ENCODE measurements at regions not wholly inside any gene's neighbourhood (a gene's known extent, or its start where the extent isn't known, plus 50 kb on each side); places are given as distances from the start of the nearest gene placed in this dataset.
"Not testable (repeated sequence)": the region's sequence is repeated elsewhere in the genome, so short reads cannot be mapped to it uniquely, and the experiment has no call there.

- no peak for DNase-seq (ENCODE audit: low spot score)
Observed at GRCh38 chr4:147102596-147102995, 156.9 kb upstream of the TTC29 start.

DNA sequence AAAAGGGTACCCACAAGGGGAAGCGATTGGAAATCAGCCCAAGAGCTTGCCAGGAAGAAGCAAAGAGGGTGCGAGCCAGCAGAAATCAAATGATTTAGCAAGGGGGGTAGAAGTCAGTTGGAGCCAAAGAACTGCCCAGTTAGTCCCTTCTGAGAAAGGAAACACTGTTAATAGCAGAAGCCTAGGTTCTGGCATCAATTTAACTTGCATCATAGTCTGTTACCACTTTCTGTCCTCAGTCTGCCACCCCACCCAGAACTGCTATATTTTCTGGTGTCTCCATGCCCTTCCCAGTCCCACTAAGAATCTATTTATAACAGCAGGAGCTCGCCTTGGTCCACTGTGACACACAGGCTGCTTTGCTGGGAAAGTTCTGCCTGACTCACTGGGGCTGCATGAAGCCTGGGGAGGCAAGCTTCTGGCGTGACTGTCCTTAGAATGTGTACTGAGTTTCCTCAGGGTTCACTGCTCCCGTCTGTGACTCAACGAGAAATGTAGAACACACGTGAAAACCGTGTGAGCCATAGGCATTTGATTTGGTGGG is 157.8 kb upstream of the TTC29 start:
- DNase-seq (ENCODE audit: low spot score), result no peak

DNA sequence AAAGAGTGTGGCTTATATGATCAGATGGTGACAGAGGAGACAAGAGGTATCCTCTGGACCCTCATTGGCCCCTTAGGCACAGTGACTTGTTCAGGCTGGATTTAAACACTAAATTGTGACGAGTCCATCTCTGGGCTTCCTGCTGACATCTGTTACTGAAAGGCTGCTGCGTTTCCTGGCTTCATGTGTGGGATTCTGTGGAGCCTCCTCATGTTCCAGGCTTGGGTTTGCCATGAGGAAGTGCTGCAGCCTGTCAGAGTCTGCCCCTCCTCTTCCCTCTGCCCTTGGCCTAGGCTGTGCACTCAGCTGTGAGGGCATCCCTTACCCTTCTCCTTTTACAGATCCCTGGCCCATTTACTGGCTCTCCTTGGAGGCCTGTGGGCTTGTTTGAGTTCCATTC is 159.1 kb upstream of the TTC29 start:
- DNase-seq (ENCODE audit: low spot score), result no peak

DNA sequence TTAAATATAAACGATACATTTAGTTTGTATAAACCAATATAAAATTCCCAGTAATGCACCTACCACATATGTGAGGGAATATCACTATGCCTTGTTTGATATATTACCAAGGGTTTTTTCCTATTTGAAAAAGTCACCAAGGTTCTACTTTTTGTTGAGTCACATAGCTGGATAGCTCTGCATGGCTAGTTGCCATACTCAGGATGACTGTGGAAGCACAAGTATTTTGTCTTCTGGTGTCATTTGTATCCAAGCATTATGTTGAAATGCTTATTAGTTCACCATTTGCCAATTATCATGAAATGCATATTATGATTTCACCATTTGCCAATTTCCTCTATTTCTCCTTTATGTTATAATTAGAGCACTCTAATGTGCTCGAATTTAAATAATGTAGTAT is 162.7 kb upstream of the TTC29 start:
- DNase-seq (ENCODE audit: low spot score), result no peak

- DNase-seq (ENCODE audit: low spot score), result no peak
Observed at GRCh38 chr4:147109800-147110199, 164.1 kb upstream of the TTC29 start.

DNA sequence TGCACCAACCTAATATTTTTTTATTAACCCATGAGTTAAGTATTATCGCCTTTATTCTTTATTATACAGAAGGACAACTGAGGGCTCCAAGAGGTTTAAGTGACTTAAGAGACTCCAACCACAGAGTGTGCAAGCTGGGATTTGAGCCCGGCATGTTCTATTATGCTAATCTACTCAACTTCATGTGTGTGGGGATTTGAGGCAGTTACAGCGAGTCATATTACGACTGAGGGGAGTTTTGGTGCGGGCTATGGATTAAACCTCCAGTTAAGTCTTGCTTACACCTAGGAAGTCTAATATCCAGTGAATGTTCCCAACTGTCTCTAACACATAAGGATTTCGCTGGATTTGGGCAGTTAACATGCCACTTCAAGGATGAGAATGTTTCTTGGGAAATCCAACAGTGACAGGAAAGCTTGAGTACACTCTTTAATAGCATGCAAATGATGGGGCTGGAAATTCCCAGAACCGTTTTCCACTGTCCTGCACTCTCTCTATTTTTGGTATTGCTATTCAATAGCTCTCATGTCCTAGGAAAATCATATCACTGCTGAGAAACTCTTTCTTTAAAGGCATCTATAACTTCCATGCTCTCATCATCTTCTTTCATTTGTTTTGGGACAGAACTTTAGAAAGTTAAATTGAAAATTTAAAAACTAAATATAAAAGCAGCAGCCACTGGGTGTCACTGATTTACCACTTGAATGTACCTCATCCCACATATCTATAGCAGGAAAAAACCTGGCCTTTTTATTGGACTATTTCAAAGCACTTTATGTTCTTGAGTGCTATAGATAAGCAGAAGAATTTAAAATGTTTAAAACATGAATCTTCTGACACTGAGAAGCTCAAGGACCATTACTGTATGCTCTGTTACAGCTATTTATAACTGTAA is 165.1 kb upstream of the TTC29 start:
- no peak for DNase-seq (ENCODE audit: low spot score)

DNA sequence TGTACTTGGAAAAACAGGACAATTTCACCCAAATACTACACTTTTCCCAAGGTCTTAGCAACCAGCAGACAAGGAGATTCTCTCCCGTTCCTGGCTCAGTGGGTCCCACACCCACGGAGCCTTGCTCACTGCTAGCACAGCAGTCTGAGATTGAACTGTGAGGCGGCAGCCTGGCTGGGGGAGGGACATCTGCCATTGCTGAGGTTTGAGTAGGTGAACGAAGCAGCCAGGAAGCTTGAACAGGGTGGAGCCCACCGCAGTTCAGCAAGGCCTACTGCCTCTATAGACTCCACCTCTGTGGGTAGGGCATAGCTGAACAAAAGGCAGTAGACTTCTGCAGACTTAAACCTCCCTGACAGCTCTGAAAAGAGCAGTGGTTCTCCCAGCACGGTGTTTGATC is 166.5 kb upstream of the TTC29 start:
- not testable (repeated sequence) for DNase-seq (ENCODE audit: low spot score)

DNA sequence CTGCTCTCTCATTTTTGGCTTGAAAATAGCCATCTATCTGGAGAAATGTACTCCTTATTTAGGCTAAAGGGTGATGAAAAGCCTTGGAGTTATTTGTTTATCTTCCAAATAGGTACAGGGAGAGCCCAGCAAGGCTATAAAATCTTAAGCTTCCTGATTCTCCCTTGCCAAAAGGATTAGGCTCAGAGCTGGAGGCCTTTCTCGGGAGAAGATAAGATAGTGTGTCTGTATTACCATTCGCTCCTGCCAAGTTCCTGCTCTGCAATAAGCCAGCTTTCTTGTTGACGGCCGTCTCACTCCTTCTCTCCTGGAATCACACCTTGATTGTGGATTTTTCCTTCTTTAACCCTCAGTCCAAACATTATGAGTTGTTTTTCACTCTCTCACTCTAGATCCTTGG is 171.8 kb upstream of the TTC29 start:
- no peak for DNase-seq (ENCODE audit: low spot score)

DNA sequence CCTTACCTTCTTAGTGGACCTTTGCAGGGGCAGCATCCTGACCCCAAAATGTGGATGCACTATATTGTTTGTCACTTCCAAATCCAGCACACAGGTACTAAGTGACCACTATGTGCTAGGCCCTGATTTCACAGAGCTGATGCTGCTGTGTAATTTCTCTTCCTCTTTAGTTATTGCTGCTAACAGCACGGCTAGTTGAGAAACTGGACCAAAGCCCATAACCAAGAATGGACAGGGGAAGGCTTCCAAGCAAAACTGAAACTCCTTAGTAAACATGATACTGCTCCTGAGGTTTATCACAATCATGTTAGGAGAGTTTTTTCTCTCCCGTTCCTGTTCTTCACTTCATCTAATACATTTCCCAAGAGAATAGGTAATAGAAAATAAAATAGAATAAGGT is 172.9 kb upstream of the TTC29 start:
- no peak for DNase-seq (ENCODE audit: low spot score)

- DNase-seq (ENCODE audit: low spot score), result no peak
Observed at GRCh38 chr4:147122685-147123084, 177.0 kb upstream of the TTC29 start.

DNA sequence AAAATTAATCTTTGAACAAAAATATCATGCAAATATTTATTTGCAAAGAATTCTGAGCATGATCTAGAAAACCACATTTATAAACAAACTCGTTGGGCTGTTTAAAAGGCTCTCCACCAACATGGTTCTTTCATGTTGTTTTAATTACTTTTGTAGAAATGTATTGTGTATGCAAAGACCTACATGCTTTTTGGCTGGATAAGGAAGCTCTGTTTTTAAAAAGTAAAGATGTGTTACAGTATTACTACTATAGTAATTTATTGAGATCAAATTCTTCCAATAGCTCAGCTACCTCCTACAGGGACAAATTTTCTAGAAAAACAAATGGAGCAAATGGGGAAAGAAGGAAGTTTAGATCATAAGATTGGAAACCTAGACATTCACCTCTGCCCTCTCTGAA is 177.5 kb upstream of the TTC29 start:
- DNase-seq (ENCODE audit: low spot score), result no peak

DNA sequence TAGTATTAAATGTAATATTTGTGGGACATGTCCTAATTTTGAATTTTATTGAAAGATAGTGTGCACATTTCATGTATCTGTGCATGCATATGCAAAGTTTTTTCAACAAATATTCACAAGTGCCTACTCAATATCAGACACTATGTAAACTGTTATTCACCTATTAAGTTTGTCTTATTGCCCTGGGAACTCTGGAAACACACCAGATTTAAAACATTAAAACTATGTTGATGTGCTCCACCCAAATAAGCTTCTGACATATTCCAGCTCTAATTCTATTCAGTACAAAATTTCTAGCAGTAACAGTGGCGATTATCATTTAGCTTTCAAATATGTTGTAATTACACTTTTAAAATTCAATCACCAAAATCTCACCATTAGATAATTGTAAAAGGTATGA is 183.1 kb upstream of the TTC29 start:
- no peak for DNase-seq (ENCODE audit: low spot score)

DNA sequence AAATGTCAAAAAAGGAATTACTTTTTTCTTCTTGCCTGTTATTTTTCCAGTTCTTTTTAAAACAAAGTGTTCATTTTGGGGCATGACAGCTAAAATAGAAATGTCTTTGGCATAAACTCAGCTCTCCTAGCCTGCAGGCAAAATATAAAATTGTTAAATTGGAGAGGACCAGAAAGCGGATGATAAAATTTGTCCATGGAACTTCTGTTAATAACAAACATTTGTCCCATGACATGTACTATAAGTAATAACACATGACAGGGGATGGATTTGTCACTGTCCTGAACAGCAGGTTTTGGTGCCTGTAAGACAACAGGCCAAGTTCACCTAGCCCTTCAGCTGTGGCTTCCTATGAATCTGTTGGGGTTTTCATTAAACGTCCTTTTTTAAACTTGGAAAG is 184.0 kb upstream of the TTC29 start:
- no peak for DNase-seq (ENCODE audit: low spot score)

GRCh38 chr4:147134536-147135210 is 189.0 kb upstream of the TTC29 start:
- no peak for DNase-seq (ENCODE audit: low spot score)

GRCh38 chr4:147136310-147136709 is 190.6 kb upstream of the TTC29 start:
- DNase-seq (ENCODE audit: low spot score), result no peak

DNA sequence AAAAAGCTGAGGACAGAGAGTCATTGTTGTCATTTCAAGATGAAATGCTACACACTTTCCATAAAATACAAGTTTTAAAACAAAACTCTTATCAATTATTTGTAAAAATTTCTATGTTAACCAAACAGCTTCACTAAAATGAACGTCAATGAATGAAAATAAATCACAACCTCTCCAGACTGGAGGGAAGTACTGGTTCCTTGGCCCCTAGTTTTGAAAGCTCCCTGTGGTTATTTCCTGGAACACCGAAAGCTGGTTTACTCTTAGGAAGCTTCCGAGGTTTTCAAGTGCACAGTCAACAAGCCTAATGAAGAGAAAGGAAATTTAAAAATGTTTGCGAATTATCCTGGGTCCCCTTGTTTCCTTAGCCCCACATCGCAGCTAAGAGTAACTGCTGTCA is 191.1 kb upstream of the TTC29 start:
- DNase-seq (ENCODE audit: low spot score), result no peak

DNA sequence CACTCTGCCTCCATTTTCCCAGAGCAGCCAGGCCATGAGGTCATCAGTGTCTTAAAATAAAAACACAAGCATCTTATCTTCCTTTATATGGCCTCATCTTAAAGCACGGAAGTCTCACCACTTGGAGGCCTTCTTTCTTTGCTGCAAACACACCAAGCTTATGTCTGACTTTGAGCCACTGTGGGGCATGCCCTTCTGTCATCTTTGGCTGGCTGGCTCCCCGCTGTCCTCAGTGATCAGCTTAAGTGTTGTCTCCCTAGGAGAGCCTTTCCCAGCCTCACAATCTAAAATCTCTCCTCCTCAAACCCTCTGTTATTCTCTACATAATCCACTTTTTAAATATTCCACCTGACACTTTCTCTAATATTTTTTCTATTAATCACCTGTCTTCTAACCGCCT is 191.6 kb upstream of the TTC29 start:
- DNase-seq (ENCODE audit: low spot score), result no peak

GRCh38 chr4:147138171-147138570 is 192.5 kb upstream of the TTC29 start:
- no peak for DNase-seq (ENCODE audit: low spot score)

GRCh38 chr4:147139455-147140198 is 194.0 kb upstream of the TTC29 start:
- DNase-seq (ENCODE audit: low spot score), result no peak

GRCh38 chr4:147151763-147152162 is 206.1 kb upstream of the TTC29 start:
- no peak for DNase-seq (ENCODE audit: low spot score)

DNA sequence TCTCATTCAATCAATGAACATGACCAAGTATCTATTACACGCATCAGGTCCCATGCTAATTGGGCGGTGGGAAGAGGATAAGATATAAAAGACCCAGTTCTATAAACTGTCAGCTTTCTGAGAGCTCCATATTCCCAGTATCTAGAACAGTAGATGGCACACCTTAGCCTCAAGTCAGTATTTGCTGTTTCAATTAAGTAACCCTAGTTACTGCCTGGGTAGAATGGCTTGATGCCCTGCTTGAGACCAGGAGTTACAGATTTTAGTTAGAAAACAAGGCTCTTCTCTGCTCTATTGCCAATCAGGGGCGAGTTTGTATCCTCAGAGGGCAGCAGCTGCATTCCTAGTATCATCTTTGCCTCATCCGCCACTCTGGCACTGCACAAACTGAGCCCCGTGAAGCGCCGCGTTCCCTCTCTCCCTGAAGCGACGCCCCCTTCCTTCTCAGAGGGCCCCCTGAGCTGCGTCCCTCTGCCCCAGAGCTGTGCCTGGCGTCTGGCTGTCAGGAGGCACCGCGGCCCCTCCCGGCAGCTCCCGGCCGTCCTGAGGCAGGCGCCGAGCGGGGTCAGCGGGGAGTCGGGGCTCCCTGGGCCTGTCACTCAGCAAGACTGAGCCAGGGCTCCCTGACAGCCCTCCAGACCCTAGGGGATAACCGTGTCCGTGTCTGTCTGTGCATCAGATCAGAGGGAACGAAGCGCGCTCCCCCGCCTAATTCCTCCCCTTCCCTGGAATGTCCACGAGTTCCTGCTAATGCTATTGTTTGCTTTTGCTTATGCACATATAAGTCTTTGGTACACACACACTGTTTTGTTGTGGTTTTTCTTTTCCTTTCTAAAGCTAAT is 212.4 kb upstream of the TTC29 start:
- peak; percentile 77 for DNase-seq (ENCODE audit: low spot score)
